ENCODE measurements at regions not wholly inside any gene's neighbourhood (a gene's known extent, or its start where the extent isn't known, plus 50 kb on each side); places are given as distances from the start of the nearest gene placed in this dataset.

- H3K36me3 Mint-ChIP-seq (ENCODE audit: insufficient read depth, unreplicated experiment): no peaks in the 10 kb centered on the region
- Histone ChIP-seq H3K4me3 (ENCODE audit: low read depth, low read length) (no peak overlapping the region), H3K36me3 (ENCODE audit: control insufficient read depth, insufficient read depth, low read length) (no peaks in the 10 kb centered on the region), H3K4me1 (peaks cover 11% of the 10 kb centered on the region), H3K9me3 (no peaks in the 10 kb centered on the region), H3K27me3 (replicated peaks; ENCODE audit: control insufficient read depth, insufficient read depth, low read length) (no peaks in the 10 kb centered on the region)
- H3K4me3 Mint-ChIP-seq (ENCODE audit: unreplicated experiment): no peak overlapping the region
- DNase-seq: no peak
- TF ChIP-seq CTCF (IDR thresholded peaks at IDR 0.05; ENCODE audit: insufficient read depth in 1 of 2, low read depth in 1 of 2, low read length in 1 of 2, severe bottlenecking in 1 of 2, unreplicated experiment in 1 of 2): no peak
- ChIA-PET CTCF (no interaction called here), POLR2A (no interaction called here)
- intact Hi-C loops (cut with micrococcal nuclease; ENCODE audit: unreplicated experiment): no loop called here
- no peaks in the 10 kb centered on the region for H3K9me3 Mint-ChIP-seq (ENCODE audit: unreplicated experiment)
- no peak overlapping the region for H3K27ac Mint-ChIP-seq (ENCODE audit: unreplicated experiment)
- H3K4me1 Mint-ChIP-seq (ENCODE audit: low read depth, unreplicated experiment): peaks cover 7% of the 10 kb centered on the region
- H3K27me3 Mint-ChIP-seq (ENCODE audit: insufficient read depth, unreplicated experiment): no peaks in the 10 kb centered on the region
- no TSS peak for BruUV-seq (replicated peaks)
These were observed 141.6 kb downstream of the ZNF518B start for GRCh38 chr4:10315638-10316037.

GRCh38 chr4:10312568-10312967, 144.7 kb downstream of the ZNF518B start:
- no peaks in the 10 kb centered on the region for H3K4me1 Mint-ChIP-seq (ENCODE audit: low read depth, unreplicated experiment)
- POLR2A ChIA-PET: no interaction called here
- H3K9me3 ChIP-seq: no peaks in the 10 kb centered on the region
- H3K36me3 Mint-ChIP-seq (ENCODE audit: insufficient read depth, unreplicated experiment): no peaks in the 10 kb centered on the region
- TF ChIP-seq CTCF (IDR thresholded peaks at IDR 0.05; ENCODE audit: insufficient read depth in 1 of 2, low read depth in 1 of 2, low read length in 1 of 2, severe bottlenecking in 1 of 2, unreplicated experiment in 1 of 2): no peak
- H3K4me1 ChIP-seq: no peaks in the 10 kb centered on the region
- H3K27ac Mint-ChIP-seq (ENCODE audit: unreplicated experiment): no peak overlapping the region
- H3K4me3 Mint-ChIP-seq (ENCODE audit: unreplicated experiment): no peak overlapping the region
- intact Hi-C loops (cut with micrococcal nuclease; ENCODE audit: unreplicated experiment): no loop called here
- no peaks in the 10 kb centered on the region for H3K27me3 Mint-ChIP-seq (ENCODE audit: insufficient read depth, unreplicated experiment)
- H3K36me3 ChIP-seq (ENCODE audit: control insufficient read depth, insufficient read depth, low read length): no peaks in the 10 kb centered on the region
- CTCF ChIA-PET: no interaction called here
- H3K9me3 Mint-ChIP-seq (ENCODE audit: unreplicated experiment): no peaks in the 10 kb centered on the region
- no peak for DNase-seq
- no peaks in the 10 kb centered on the region for H3K27me3 ChIP-seq (replicated peaks; ENCODE audit: control insufficient read depth, insufficient read depth, low read length)
- no peak overlapping the region for H3K4me3 ChIP-seq (ENCODE audit: low read depth, low read length)
- no TSS peak for BruUV-seq (replicated peaks)

GRCh38 chr4:10311939-10312338, 145.3 kb downstream of the ZNF518B start:
- no peak for TF ChIP-seq CTCF (IDR thresholded peaks at IDR 0.05; ENCODE audit: insufficient read depth in 1 of 2, low read depth in 1 of 2, low read length in 1 of 2, severe bottlenecking in 1 of 2, unreplicated experiment in 1 of 2)
- Histone ChIP-seq H3K27me3 (replicated peaks; ENCODE audit: control insufficient read depth, insufficient read depth, low read length) (no peaks in the 10 kb centered on the region), H3K36me3 (ENCODE audit: control insufficient read depth, insufficient read depth, low read length) (no peaks in the 10 kb centered on the region), H3K4me3 (ENCODE audit: low read depth, low read length) (no peak overlapping the region), H3K9me3 (no peaks in the 10 kb centered on the region), H3K4me1 (no peaks in the 10 kb centered on the region)
- no peak for DNase-seq
- H3K9me3 Mint-ChIP-seq (ENCODE audit: unreplicated experiment): no peaks in the 10 kb centered on the region
- H3K27me3 Mint-ChIP-seq (ENCODE audit: insufficient read depth, unreplicated experiment): no peaks in the 10 kb centered on the region
- no peaks in the 10 kb centered on the region for H3K4me1 Mint-ChIP-seq (ENCODE audit: low read depth, unreplicated experiment)
- H3K27ac Mint-ChIP-seq (ENCODE audit: unreplicated experiment): no peak overlapping the region
- no TSS peak for BruUV-seq (replicated peaks)
- intact Hi-C loops (cut with micrococcal nuclease; ENCODE audit: unreplicated experiment): no loop called here
- no peaks in the 10 kb centered on the region for H3K36me3 Mint-ChIP-seq (ENCODE audit: insufficient read depth, unreplicated experiment)
- ChIA-PET POLR2A (no interaction called here), CTCF (no interaction called here)
- no peak overlapping the region for H3K4me3 Mint-ChIP-seq (ENCODE audit: unreplicated experiment)

Data from Caco-2 (cell line).